HepG2 (cell line): ENCODE measurements at regions not wholly inside any gene's neighbourhood (a gene's known extent, or its start where the extent isn't known, plus 50 kb on each side); places are given as distances from the start of the nearest gene placed in this dataset.

Source experiments
- ATAC-seq: fragments of 200-7000 bp; cut with Tn5 transposase; 3 replicates; pipeline ENCODE4 v1.9.1; 2020; ENCODE audit warnings: mild to moderate bottlenecking, moderate library complexity
- BruUV-seq: library from RNA; stranded (reverse); fragments of 400-500 nt; replicated peaks from 2 replicates; lab custom pipeline; 2021; lab: Mats Ljungman, UMichigan
- CTCF ChIA-PET: fragments of 300-600 bp; formaldehyde crosslinking; extraction: SDS; loops from one replicate; lab custom pipeline; 2021; ENCODE audit warnings: low total read pairs, inconsistent platforms, low intra/inter-chr PET ratio; lab: Yijun Ruan, JAX
- POLR2A ChIA-PET: fragments of 350-600 bp; sonication (Branson Sonifier 250); formaldehyde crosslinking; loops from one replicate; lab custom pipeline; 2020; ENCODE audit warnings: antibody characterized with exemption, inconsistent platforms; lab: Yijun Ruan, JAX
- DNase-seq: peaks from one replicate; pipeline ENCODE4 v3.0.0-alpha.2; 2015; ENCODE audit warnings: low spot score
- FAIRE-seq: peaks from 3 replicates; lab custom pipeline; 2011; peaks lifted over from hg19 to GRCh38; lab: Jason Lieb, UNC
- H2AFZ ChIP-seq: one replicate; pipeline ENCODE4 v1.6.1; 2011; ENCODE audit warnings: low read length, inconsistent platforms
- H3K27ac ChIP-seq: fragments of 300-600 bp; 3 replicates; pipeline ENCODE4 v1.8.0; 2011; ENCODE audit warnings: mixed run types, mild to moderate bottlenecking, mixed read lengths, low read length, inconsistent platforms; ENCODE audit not compliant: insufficient read depth; ENCODE audit errors: extremely low read length
- H3K27me3 ChIP-seq, 2 experiments: fragments of 200-600 bp in 1 of 2; 2 replicates in 1 of 2; 3 replicates in 1 of 2; pipeline versions ENCODE4 v1.6.0 to v1.8.0; 2011; ENCODE audit warnings: low read length in 2 of 2, mild to moderate bottlenecking in 2 of 2, moderate library complexity in 2 of 2, inconsistent platforms in 1 of 2; ENCODE audit not compliant: insufficient read depth in 2 of 2, control insufficient read depth in 1 of 2
- H3K36me3 ChIP-seq, 2 experiments: fragments of 200-600 bp in 1 of 2; replicated peaks in 1 of 2; 2 replicates in 1 of 2; 3 replicates in 1 of 2; pipeline versions ENCODE4 v1.5.1 to v1.8.0; 2011; ENCODE audit warnings: low read length in 2 of 2, inconsistent platforms in 1 of 2; ENCODE audit not compliant: insufficient read depth in 2 of 2, control insufficient read depth in 1 of 2
- H3K4me1 ChIP-seq: 2 replicates; pipeline ENCODE4 v1.5.1; 2012; ENCODE audit warnings: low read length, inconsistent platforms; ENCODE audit not compliant: insufficient read depth
- H3K4me2 ChIP-seq: 2 replicates; pipeline ENCODE4 v1.6.0; 2011; ENCODE audit warnings: low read depth, low read length, inconsistent platforms
- H3K4me3 ChIP-seq, 3 experiments: fragments of 200-600 bp in 1 of 3; sonication (generic), shearing (Covaris generic) in 1 of 3; replicated peaks in 1 of 3; 2 replicates each; pipeline ENCODE4 v1.5.1; 2011 to 2016; ENCODE audit warnings: low read length in 3 of 3, inconsistent platforms in 2 of 3, low read depth in 2 of 3, mild to moderate bottlenecking in 2 of 3, control low read depth in 1 of 3, mixed read lengths in 1 of 3; ENCODE audit not compliant: insufficient read depth in 1 of 3
- H3K79me2 ChIP-seq: one replicate; pipeline ENCODE4 v1.6.1; 2011; ENCODE audit warnings: low read length, inconsistent platforms; ENCODE audit not compliant: insufficient read depth
- H3K9ac ChIP-seq: 2 replicates; pipeline ENCODE4 v1.6.0; 2011; ENCODE audit warnings: mild to moderate bottlenecking, low read depth, low read length, inconsistent platforms; ENCODE audit not compliant: insufficient read depth
- H3K9me3 ChIP-seq: 2 replicates; pipeline ENCODE4 v1.5.1; 2012; ENCODE audit warnings: mild to moderate bottlenecking, low read length
- H4K20me1 ChIP-seq: 2 replicates; pipeline ENCODE4 v1.6.0; 2011; ENCODE audit warnings: inconsistent platforms, mild to moderate bottlenecking, low read length, moderate library complexity; ENCODE audit not compliant: insufficient read depth
- DZIP1 ChIP-seq: sonication (generic); formaldehyde crosslinking; IDR thresholded peaks from 2 replicates; pipeline ENCODE4 v1.5.0; 2020; ENCODE audit warnings: mild to moderate bottlenecking, missing genetic modification reagents
- NAIF1 ChIP-seq: sonication (generic); formaldehyde crosslinking; IDR thresholded peaks from 2 replicates; pipeline ENCODE4 v1.5.0; 2020; ENCODE audit warnings: mild to moderate bottlenecking, missing genetic modification reagents, borderline replicate concordance
- POLR2G ChIP-seq: fragments of 200-400 bp; formaldehyde crosslinking; IDR thresholded peaks from 2 replicates; pipeline ENCODE4 v1.6.1; 2018; ENCODE audit warnings: mild to moderate bottlenecking, low read depth, low read length, moderate library complexity
- SRF ChIP-seq: IDR thresholded peaks from 2 replicates; pipeline ENCODE4 v1.6.1; 2011; ENCODE audit warnings: mild to moderate bottlenecking, low read depth, low read length, moderate library complexity
- TGIF2 ChIP-seq: IDR thresholded peaks from 2 replicates; pipeline ENCODE4 v1.6.1; 2016; ENCODE audit warnings: control low read depth, missing compliant biosample characterization
- WGBS: methylation state at CpG from one replicate; pipeline ENCODE4 v1.1.6; 2017; ENCODE audit warnings: low lambda C conversion rate; 5-methylcytosine and 5-hydroxymethylcytosine counted together
- in situ Hi-C: cut with HindIII; loops from 2 replicates; pipeline ENCODE4 v1.10.0; 2017; ENCODE audit warnings: low pct_unique_long_range_greater_than_20kb; ENCODE audit not compliant: extremely low pct_ligation_motif_present
- intact Hi-C: fragments of 100-400 bp; cut with micrococcal nuclease; formaldehyde crosslinking; loops from one replicate; pipeline ENCODE4 v1.10.0; 2022; ENCODE audit not compliant: unreplicated experiment

- TF ChIP-seq NAIF1 (no peak), DZIP1 (no peak), SRF (no peak), TGIF2 (CRISPR knock-in tag) (no peak), POLR2G (no peak)
- FAIRE-seq (no peak), ATAC-seq (no peak), DNase-seq (no peak)
- Histone ChIP-seq H3K36me3 (no peaks in the 10 kb centered on the region), H3K27ac (no peak overlapping the region), H3K79me2 (no peaks in the 10 kb centered on the region), H3K27me3 (peaks cover 2 to 27% of the 10 kb centered on the region in 2 experiments; a peak in 2 of 5 replicates), H3K4me3 (no peak overlapping the region), H4K20me1 (no peaks in the 10 kb centered on the region), H2AFZ (no peak overlapping the region), H3K9ac (no peak overlapping the region), H3K4me2 (no peak overlapping the region), H3K9me3 (peaks cover 8% of the 10 kb centered on the region), H3K4me1 (no peaks in the 10 kb centered on the region)
- 9% methylated on average over 5 of the region's 6 CpGs for WGBS
- ChIA-PET POLR2A (no interaction called here), CTCF (no interaction called here)
- BruUV-seq: no TSS peak
- in situ Hi-C loops: no loop called here
- intact Hi-C loops: no loop called here
These were observed 363.4 kb downstream of the FOXL1 start for GRCh38 chr16:86941731-86942130.
